ENCODE measurements at regions not wholly inside any gene's neighbourhood (a gene's known extent, or its start where the extent isn't known, plus 50 kb on each side); places are given as distances from the start of the nearest gene placed in this dataset.

DNA sequence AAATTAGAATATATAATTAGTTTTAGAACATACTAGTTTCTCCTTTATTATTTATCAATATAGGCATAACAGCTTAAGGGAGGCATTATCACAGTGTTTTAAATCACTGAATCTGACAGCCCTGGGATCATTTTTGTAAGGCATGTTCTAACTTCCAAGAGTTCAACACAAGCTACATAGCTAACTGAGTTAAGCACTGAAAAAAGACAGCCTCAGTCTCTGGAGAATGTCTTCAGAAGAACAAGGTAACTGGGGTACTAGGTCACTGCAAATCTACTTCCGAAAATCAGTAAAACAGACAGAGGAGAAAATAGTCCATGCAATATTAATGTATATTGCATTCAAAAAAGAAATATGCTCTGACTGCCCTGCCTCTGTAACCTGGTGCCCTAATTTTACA, 502.1 kb downstream of the RFC3 start:
- DNase-seq = no peak

DNA sequence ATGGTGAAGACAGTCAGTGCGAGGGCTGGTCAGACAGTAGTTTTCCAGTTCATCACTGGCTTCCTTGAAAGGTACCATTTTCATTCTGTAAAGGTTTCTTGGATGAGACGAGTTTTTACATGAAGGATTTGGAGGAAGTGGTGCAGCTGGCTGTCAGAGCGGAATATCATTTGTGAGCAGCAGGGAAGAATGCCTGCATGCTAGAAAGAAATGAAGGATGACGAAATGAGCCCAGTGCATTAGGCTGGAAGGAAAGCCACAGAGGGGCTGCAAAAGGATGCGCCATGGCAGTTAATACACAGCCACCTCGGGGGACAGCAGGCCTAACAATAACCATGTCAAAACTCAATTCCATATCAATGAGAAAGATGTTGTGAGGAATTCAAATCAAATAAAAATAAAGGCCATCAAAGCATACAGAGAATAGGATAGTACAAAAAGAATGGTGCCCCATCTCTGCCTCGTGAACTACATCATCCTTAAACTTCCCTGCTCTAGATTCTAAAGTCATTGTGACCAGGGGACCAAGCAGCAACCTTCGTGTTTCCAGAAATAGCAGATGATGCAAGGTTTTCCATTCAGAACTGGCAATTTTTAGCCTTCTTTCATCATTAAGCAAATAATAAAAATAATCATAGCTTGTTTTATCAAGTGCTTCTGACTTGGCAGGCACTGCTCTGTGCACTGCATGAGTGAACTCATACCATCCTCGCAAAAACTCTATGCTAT, 504.2 kb downstream of the RFC3 start:
- no peak for DNase-seq

DNA sequence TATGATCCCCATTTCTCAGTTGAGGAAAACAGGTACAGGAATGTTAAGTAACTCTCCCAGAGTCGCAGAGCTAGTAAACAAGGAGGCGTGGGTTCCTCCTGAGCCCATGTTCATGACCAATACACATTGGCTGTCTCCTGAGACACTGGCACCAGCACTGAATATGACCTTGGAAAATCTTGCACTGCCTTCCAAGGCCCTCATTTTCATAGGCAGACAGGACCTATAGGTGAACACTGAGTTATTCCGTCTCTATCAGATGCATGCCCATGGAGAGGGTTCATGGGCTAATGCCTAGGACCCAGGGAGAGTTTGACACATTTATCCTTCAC, 504.8 kb downstream of the RFC3 start:
- no peak for DNase-seq

DNA sequence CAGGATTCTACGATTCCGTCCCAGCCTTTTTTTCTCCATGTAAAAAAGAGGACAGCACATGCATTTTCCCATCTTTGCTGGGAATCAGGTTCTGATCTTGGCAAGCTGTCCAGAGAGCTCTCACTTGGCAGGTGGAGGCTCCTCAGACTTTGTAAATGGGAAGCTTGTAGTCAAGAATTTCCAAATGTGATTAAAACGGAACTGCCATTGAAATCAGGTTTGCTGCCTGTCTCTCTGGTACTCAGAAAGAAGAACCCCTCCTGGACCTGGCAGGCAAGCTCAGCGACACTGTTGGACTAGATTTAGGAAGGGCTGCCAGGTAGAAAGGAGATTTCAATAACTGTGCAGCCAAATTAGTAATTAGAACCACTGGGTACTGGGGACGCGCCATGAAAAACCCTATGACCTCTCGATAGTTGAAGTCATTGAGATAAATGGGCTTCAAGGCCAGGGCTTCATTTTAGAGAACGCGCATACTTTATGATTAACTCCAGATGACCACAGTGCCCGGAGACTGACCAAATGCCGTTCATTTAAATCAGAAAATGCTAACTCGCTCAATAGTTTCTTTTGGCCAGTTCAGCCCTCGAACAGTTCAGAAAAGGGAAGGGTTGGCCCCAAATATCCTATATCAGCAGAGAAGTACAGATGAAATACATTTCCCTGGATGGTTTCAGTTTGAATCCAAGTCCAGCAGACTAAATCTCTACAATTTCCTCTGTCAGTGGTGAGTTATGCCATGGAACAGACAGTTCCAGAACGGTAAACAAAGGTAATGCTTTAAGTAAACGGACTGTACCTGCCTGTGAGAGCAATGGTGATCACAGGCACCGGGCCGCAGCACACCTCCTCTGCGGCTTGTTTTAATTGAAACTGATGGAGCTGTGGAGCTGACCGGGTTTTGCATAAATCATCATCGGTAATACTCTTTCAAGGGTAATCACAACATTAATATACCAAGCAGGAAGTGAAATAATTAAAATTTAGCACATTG, 517.4 kb downstream of the RFC3 start:
- peak; percentile 48 for DNase-seq

DNA sequence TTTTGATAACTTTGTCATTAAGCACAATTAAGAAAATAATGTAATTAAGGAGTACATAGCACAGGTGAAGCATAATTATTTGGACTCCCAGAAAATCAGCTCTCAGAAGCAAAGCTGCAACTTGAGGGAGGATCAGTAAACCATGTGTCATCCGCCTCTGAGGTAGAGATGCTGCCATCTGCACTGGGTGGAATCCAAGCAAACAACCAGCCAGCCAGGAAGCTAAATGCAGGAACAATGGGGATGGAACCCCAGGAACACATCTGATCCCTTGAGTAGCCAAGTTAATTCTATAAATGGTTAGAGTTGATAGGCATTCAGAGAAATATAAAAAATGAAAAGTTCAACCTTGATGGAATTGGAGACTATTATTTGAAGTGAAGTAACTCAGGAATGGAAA, 520.2 kb downstream of the RFC3 start:
- DNase-seq = no peak

DNA sequence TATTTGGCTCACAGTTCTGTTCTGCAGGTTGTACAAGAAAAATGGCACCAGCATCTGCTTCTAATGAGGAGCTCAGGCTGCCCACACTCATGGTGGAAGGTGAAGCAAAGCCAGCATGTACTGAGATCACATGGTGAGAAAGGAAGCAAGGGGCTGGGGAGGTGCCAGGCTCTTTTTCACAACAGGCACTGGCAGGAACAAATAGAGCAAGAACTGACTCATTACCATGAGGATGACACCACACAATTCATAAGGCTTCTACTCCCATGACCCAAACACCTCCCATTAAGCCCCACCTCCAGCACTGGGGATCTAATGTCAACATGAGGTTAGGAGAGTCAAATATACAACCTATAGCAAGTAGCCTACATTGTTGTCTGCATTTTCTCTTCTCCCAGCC, 522.6 kb downstream of the RFC3 start:
- DNase-seq = no peak

DNA sequence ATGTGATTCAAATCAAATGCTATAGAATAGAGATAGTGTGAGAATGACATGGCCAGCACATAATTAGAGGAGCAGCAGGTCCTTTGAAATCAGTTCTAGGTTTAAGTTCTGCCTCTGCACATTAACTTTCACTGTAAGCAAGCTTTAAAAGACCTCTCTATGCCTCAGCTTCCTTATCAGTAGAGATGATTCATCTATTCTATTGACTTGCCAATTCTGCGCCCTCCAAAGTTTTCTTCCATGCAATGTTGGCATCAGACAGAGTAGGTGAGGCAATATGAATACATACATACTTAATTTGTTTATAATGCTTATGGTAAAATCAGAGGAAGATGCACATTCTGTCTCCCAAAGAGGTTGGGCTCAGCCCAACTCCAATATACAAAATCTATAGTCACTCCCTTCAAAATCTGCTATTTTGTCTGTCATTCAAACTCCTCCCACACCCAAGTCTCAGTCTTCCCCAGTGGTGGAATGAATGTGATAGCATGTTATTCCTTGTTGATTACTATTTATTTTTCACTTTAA, 525.5 kb downstream of the RFC3 start:
- DNase-seq = no peak

DNA sequence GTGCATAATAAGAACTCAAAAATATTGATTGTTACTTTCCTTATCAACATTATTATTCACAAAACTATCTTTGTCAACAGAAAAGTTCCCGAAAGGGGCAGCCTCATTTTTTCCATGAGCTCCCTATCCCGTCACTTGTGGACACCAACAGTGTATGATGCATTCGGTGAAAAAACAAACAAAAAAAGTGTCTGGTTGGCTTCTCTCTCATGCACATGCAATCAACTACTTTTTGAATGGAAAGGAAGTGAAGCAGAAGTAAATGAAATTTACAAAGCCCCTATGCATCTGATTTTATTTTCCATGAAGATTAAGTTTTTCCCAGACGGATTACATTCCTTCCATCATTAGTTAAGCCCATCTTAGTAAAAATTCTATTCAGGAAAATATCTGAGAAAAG, 526.9 kb downstream of the RFC3 start:
- DNase-seq = peak; percentile 43

DNA sequence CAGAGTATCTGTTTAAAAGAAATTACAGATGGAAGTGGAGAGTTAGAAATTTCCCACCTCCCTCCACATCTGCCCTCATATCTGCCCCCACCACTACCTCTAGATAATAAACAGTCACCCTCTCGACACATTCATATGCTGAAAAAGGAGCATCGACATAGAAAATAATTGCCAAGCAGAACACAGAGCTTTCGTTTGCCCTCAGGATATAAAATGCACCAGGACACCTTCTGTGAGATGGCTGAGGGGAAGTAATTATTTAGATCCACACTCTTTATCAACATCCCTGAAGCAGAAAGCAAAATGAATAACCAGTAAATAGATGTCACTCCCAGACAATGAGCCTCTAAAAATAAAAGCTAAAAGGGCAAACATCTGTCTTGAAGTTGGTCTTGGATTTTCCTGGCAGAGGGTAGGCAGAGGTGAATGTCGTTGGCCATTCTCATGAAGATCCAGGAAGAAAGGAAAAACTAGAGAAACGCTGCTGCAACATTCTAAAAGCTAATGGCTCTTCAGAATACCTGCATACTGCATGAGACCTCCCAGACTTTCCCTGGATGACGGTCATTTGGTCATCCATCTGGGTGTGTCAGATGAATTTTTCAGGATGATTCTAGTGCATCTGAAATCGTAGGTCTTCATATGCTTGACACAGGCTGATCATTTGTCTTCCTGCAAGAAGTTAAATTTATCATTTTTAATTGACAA, 527.5 kb downstream of the RFC3 start:
- DNase-seq = no peak

DNA sequence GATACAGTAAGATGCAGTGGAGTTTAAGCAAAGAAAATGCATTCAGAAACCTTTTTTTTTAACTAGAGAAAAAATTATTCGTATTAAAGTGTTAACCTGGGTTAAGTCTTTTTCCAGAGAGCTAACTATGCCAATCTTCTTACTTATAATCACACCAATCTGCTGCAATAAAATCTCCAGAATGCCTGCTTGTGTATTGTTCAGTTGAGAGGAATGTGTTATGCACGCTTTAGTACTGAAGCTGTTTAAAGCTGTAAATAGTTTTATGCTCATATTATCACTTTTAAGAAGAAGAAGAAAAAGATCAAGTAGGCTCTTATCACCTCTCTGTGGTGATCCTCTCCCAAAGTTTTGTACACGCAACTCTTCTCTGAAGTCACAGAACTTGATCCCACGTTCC, 528.7 kb downstream of the RFC3 start:
- DNase-seq = no peak

DNA sequence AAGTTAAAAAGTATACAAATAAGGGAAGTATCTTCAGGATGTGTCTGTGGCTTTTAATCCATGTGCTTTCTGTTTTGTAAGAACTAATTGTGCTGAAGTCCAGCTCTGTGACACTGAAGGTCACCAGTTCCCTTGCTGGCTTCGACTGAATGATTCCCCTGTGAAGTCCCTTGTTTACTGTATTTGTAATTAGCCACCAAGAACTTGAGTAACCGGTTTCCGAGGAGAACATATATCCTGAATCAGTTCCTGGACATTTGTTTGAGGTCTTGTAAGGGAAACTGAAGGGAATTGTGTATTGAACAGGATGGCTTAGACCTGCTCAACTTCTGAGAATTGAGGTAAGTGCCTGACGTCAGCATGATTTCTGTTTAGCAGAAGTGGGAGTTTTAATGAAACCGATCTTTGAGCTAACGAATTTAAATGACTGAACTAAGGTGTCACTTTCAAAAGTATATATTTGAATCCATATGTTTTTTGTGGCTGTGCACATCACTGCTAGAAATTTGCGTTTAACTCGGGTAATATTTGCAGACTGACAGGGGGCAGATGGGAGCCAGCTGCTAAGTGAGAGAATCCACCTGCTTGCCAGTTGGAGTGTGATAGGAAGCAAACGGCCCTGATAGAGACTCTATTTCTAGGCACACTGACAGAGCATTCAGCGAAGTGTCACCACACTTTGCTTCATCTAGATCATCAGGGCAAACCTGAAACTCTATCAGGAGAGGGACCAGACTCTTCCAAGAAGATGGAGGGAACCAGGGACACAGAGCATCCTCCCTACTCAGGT, 530.0 kb downstream of the RFC3 start:
- no peak for DNase-seq

DNA sequence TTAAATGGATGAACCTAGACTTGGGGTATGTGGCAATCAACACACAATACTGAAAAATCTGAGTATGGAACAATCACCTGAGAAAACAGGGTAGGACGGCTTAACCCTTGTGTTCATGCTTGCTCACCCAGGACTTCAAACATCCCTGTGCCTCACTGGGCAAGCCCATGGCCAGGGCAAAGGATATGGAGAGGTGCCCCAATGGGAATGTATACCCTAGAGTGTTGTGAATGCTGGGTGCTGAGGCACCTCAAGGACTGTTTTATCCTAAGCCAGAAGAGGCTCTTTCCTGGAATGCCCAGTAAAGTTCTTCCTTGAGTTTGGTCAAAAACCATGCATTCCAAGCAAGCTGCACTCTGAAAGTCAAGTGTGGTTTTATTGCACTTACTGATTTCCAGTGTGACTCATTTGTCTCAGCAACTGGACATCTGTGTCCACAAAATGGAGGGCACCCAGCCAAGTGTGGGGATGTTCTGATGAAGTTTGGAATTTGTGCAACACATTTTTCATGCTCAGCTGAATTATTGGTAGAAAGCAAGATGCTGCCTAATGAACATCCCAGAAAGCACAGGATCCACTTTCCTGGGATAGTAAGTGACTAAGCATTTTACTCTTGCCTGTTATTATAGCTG, 531.3 kb downstream of the RFC3 start:
- peak; percentile 77 for DNase-seq

DNA sequence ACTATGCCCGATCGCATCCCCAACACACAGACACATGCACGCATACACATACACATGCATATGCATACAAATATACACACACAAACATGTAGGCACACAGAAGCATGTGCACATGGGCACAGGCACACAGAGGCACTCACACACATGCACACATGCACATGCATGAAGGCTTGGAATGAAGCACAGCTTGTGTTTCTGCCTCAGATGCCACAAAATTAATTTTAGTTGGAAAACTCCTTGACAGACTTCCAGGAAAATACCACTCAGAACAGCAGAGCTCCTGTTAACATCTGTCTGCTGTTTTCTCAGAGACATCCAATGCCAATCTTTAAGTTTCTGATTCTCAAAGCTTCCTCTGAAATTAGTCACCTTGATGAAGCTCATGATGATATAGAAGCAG, 532.7 kb downstream of the RFC3 start:
- no peak for DNase-seq

DNA sequence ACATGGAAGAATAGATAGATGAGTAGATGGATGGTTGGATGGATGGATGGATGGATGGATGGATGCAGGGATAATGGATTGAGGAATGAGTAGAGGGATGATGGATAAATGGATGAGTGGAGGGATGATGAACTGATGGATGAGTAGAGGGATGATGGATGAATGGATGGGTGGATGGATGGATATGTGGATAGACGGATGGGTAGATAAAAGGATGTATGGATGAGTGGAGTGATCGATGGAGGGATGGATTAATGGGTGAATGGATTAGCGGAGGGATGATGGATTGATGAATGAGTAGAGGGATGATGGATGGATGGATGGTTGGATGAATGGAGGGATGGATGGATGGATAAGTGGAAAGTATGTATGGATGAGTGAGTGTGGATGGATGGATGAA, 533.2 kb downstream of the RFC3 start:
- DNase-seq = no peak

DNA sequence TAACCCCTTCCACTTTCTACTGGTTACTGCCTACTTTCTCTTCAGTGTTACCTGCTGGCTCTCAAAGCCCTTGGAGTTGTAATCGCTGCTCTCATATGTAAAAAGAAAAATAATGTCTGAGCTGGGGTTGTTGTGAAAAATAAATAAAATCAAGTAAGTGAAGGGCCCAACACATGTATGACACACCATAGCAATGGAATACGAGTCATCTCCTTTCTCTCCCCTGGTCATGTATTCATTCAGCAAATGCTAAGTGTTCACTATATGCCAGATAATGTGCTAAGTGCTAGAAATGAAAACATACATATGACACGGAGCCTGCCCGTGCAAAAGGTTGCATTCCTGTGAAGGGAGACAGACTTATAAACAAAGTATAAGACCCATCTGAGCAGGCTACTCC, 535.0 kb downstream of the RFC3 start:
- no peak for DNase-seq

DNA sequence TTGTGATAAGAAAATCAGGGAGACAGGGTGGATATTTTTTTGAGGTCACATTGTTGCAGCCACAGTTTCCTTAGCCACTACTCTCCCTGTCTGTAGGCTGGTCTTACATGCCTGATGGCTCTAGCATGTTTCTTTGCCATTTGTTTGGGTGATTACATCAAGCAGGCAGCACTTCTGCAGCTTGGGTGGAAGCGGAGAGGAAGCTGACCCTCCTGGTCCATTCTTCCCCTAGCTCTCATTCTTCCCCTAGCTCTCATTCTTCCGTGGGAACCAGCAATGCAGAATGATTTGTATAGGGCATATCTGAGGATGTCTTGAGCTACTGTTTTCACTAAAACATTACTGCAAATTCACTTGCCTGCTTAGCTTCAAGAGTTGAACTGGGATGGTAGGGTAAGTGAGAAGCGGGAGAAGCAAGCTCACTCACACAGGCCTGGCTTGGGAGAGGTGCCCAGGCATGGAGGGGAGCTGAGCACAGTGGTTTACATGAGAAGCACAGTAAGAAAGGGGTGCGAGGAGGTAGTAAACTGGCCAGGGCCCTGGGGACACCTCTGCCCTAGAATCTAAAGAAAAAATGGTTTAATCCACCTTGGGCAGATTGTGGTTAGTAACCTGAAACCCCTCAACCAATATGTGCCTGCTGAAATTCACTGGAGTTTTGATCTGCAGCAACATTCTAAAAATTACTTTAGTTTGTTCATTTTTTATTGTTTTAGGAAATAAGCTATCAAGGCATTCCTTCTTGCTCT, 538.9 kb downstream of the RFC3 start:
- DNase-seq = no peak

DNA sequence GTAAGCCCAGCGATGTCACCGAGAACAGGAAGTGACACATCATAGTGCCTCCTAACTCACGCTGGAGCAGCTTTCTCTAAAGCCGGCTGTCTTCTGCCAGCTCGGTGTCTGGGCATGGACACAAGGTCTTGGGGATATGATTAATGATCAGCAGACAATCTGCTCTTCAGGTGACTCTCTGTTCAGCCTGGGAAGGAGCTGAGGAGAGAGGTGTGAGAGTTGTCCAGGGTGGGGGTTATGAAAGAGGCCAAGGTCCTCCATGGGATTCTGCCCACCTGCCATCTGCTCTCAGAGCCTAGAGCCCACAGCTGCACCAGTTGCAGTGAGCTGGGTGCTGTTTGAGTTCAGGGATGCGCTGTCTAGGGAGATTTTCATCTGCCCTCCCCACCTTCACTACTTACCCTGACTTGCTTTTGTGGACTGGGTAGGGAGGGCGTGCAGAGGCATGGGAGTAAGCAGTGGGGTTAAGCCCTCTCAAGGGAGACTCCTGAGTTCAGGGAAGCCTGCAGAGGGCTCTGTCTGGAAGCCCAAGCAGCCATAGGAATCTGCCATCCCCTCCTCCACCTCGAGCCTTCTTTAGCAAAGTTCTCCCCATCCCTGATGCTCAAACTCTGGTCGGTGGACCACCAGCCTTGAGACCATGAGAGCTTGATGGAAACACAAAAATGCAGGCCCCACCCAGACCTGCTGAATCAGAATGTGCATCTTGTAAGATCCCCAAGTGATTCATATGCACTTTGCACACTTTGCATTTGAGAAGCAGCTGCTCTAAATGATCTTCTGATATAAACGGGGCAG, 539.7 kb downstream of the RFC3 start:
- DNase-seq = no peak

DNA sequence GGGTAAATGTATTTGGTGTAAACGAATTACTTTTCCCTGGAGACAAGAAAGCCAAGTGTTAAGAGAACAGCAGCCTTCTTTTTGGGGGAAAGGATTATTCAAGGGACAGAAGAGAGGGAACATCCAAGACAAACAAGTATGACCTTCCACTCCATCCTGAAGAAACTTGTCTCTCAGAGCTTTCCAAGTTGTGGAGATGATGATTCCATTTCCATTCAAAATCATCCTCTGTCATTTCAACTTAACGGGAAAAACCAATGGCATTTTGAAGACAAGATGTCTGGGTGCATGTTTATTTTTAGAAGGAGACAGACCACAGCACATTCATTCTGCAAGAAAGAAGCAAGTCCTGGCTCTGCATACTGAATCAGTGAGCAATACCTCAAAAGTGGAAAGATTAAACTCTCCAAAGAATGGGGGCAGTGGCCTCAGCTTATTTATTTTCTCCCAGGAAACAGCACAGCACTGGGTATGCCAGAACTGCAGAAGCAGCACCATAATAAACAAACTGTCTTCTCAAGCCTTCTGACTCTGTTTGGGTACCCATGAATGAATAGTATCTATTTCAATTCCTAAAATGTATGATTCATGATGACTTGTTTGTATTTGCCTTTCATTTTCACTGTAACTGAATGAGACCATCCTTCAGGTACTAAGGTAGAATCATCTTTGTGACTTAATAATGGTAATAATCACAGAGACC, 541.0 kb downstream of the RFC3 start:
- no peak for DNase-seq

DNA sequence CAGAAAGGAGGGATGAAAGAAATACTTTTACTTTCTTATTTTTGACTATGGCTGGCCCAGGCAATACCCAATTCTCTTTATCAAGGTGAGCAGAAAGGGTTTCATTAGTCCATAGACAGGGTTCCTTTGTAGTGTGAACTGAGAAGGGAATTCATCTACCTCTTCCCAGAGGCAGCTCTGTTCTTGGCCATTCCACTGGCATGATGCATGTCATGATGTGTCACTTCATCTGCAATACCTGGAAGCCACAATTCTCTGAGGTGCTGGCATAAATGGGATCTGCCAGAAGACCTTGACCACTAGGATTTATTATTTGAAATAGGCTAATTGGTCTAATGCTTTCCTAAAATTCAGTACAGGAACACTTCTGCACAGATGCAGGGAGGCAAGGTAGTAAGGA, 542.8 kb downstream of the RFC3 start:
- DNase-seq = no peak

Measured in muscle of arm (tissue), 1 donor.